ENCODE measurements at regions not wholly inside any gene's neighbourhood (a gene's known extent, or its start where the extent isn't known, plus 50 kb on each side); places are given as distances from the start of the nearest gene placed in this dataset.

- H3K9me3 Mint-ChIP-seq (ENCODE audit: low read depth): no peaks in the 10 kb centered on the region
- H3K27me3 Mint-ChIP-seq (ENCODE audit: low read depth): no peaks in the 10 kb centered on the region
- no peaks in the 10 kb centered on the region for H3K36me3 Mint-ChIP-seq (ENCODE audit: low read depth)
- H3K4me1 Mint-ChIP-seq (ENCODE audit: low read depth): peaks cover 5% of the 10 kb centered on the region
- no peak overlapping the region for H3K4me3 Mint-ChIP-seq (ENCODE audit: unreplicated experiment)
- H3K27ac Mint-ChIP-seq (ENCODE audit: unreplicated experiment): no peak overlapping the region
- DNase-seq (ENCODE audit: low spot score): no peak
- no peak for TF ChIP-seq CTCF (IDR thresholded peaks at IDR 0.05)
Measured at GRCh38 chr4:11722223-11722622, 293.5 kb upstream of the HS3ST1 start.

DNA sequence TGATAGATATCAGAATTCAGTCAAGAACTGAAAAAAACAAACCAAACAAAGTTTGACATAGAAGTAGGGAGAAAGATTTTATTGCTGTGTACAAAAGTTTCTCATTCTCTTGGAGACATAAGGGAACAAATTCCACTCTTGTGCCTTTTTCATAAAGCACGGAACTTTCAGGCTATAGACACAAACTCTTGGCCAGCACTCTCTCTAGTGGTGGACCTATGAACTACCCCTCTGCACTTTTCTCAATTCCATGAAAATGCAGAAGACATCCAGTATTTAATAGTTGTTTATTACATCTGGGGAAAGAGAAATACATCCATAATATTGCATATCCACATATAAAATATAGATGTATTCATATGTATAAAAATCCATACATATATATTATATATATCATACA is 291.6 kb upstream of the HS3ST1 start:
- H3K27me3 Mint-ChIP-seq (ENCODE audit: low read depth): peaks cover 2% of the 10 kb centered on the region
- TF ChIP-seq CTCF (IDR thresholded peaks at IDR 0.05): peak; percentile 86
- DNase-seq (ENCODE audit: low spot score): no peak
- H3K36me3 Mint-ChIP-seq (ENCODE audit: low read depth): no peaks in the 10 kb centered on the region
- peaks cover 5% of the 10 kb centered on the region for H3K4me1 Mint-ChIP-seq (ENCODE audit: low read depth)
- peaks cover 3% of the 10 kb centered on the region for H3K9me3 Mint-ChIP-seq (ENCODE audit: low read depth)
- H3K27ac Mint-ChIP-seq (ENCODE audit: unreplicated experiment): no peak overlapping the region
- no peak overlapping the region for H3K4me3 Mint-ChIP-seq (ENCODE audit: unreplicated experiment)

GRCh38 chr4:11719879-11720278 is 291.2 kb upstream of the HS3ST1 start:
- H3K27ac Mint-ChIP-seq (ENCODE audit: unreplicated experiment): no peak overlapping the region
- H3K4me1 Mint-ChIP-seq (ENCODE audit: low read depth): peaks cover 4% of the 10 kb centered on the region
- H3K27me3 Mint-ChIP-seq (ENCODE audit: low read depth): peaks cover 3% of the 10 kb centered on the region
- no peak overlapping the region for H3K4me3 Mint-ChIP-seq (ENCODE audit: unreplicated experiment)
- H3K9me3 Mint-ChIP-seq (ENCODE audit: low read depth): peaks cover 4% of the 10 kb centered on the region
- no peaks in the 10 kb centered on the region for H3K36me3 Mint-ChIP-seq (ENCODE audit: low read depth)
- no peak for TF ChIP-seq CTCF (IDR thresholded peaks at IDR 0.05)
- no peak for DNase-seq (ENCODE audit: low spot score)

GRCh38 chr4:11715753-11716521 is 287.2 kb upstream of the HS3ST1 start:
- peaks cover 7% of the 10 kb centered on the region for H3K27me3 Mint-ChIP-seq (ENCODE audit: low read depth)
- H3K36me3 Mint-ChIP-seq (ENCODE audit: low read depth): no peaks in the 10 kb centered on the region
- H3K4me3 Mint-ChIP-seq (ENCODE audit: unreplicated experiment): no peak overlapping the region
- H3K27ac Mint-ChIP-seq (ENCODE audit: unreplicated experiment): no peak overlapping the region
- DNase-seq (ENCODE audit: low spot score): no peak
- peaks cover 4% of the 10 kb centered on the region for H3K9me3 Mint-ChIP-seq (ENCODE audit: low read depth)
- no peak for TF ChIP-seq CTCF (IDR thresholded peaks at IDR 0.05)
- H3K4me1 Mint-ChIP-seq (ENCODE audit: low read depth): no peaks in the 10 kb centered on the region

DNA sequence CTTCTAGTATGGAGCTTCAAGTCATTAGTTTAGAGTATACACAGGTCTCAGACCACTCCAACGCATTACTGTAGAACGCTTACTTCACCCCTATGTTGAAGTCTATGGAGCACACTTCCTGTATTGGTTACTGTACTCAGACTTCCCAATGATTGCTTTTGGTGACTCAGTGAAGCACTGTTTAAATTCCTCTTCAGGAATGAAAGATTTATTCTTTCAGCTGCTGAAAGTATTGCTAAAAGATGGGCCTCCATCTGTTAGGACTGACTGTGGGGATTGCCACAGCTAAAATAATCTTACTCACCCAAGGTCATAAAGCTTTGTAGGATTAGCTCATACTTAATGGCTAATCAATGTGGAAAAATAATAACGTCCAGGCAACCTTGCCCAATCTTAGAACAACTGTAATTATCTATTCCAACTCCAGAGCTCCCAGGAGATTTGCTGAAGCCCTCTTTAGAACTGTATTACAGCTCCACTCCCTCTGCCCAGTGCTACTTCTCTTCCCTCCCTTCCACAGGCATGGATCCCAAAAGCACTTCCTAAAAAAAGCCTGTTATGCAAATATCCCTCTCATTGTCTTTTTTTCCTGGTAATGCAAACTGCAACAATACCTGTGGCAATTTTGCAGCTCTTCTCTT is 281.9 kb upstream of the HS3ST1 start:
- DNase-seq (ENCODE audit: low spot score): no peak
- Mint-ChIP-seq H3K4me3 (ENCODE audit: unreplicated experiment) (no peak overlapping the region), H3K27me3 (ENCODE audit: low read depth) (peaks cover 8% of the 10 kb centered on the region), H3K27ac (ENCODE audit: unreplicated experiment) (no peak overlapping the region), H3K9me3 (ENCODE audit: low read depth) (peaks cover 8% of the 10 kb centered on the region), H3K36me3 (ENCODE audit: low read depth) (no peaks in the 10 kb centered on the region), H3K4me1 (ENCODE audit: low read depth) (no peaks in the 10 kb centered on the region)
- no peak for TF ChIP-seq CTCF (IDR thresholded peaks at IDR 0.05)

Measured in chondrocyte (in vitro differentiated cells).